ENCODE measurements at regions not wholly inside any gene's neighbourhood (a gene's known extent, or its start where the extent isn't known, plus 50 kb on each side); places are given as distances from the start of the nearest gene placed in this dataset.
A peak's percentile ranks its signal among the peaks of the same experiment; 100 is the strongest.

DNA sequence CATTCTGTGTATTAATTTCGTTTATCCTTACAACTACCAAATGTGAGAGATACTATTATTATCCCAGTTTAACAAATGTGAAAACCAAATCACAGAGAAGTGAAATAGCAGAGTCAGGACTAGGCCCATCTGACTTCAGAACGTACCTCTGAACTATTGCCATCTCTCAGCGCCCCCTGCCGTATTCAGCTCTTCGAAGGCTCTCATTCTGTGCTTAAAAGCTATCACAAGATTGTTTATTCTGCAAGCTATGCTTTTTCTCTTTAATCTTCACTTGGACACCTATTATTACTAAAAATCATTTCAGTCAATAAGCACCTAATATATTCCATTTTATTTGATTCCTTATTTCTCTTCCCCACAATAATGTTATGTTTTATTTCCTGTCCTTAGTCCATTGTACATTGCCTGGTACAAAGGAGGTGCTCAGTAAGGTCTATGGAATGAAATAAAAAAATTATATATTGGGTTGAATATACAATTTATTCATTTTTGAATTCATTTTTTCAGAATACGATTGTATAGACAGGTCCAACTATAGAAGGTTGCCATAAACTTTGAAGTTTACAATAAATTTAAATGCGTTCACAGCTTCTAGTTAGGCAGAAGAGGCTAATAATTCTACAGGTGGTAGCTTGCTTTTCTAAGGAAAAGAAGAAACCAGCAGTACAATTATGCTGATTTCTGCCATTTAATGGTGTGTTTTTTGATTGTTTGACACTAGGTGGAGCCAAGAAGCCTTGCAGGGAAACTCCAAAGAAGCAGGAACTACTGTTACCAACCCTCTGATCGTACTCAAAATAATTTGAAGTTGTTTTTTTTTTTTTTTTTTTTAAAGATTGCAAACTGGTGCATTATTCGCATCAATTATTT, 202.2 kb upstream of the DMRTA1 start:
- Histone ChIP-seq H3K9ac (ENCODE audit: low read length) (peak overlapping the region; percentile 34), H3K4me2 (ENCODE audit: low read length) (peak overlapping the region; percentile 71), H2AFZ (ENCODE audit: low read depth, low read length) (no peak overlapping the region), H3K27me3 (ENCODE audit: low read depth, low read length) (no peaks in the 10 kb centered on the region), H3K4me1 (ENCODE audit: low read length) (peaks cover 61% of the 10 kb centered on the region), H3K27ac (ENCODE audit: low read length) (peak overlapping the region; percentile 88), H3K4me3 (ENCODE audit: low read length) (peak overlapping the region; percentile 59), H3K9me3 (ENCODE audit: insufficient read depth, low read length) (no peaks in the 10 kb centered on the region), H3K79me2 (ENCODE audit: low read length) (no peaks in the 10 kb centered on the region), H4K20me1 (ENCODE audit: insufficient read depth, low read length) (no peaks in the 10 kb centered on the region), H3K36me3 (replicated peaks; ENCODE audit: low read depth, low read length) (no peaks in the 10 kb centered on the region)
- no peak for TF ChIP-seq EZH2phosphoT487 (IDR thresholded peaks at IDR 0.05; ENCODE audit: low read depth)
- TF ChIP-seq, protein P1, sequence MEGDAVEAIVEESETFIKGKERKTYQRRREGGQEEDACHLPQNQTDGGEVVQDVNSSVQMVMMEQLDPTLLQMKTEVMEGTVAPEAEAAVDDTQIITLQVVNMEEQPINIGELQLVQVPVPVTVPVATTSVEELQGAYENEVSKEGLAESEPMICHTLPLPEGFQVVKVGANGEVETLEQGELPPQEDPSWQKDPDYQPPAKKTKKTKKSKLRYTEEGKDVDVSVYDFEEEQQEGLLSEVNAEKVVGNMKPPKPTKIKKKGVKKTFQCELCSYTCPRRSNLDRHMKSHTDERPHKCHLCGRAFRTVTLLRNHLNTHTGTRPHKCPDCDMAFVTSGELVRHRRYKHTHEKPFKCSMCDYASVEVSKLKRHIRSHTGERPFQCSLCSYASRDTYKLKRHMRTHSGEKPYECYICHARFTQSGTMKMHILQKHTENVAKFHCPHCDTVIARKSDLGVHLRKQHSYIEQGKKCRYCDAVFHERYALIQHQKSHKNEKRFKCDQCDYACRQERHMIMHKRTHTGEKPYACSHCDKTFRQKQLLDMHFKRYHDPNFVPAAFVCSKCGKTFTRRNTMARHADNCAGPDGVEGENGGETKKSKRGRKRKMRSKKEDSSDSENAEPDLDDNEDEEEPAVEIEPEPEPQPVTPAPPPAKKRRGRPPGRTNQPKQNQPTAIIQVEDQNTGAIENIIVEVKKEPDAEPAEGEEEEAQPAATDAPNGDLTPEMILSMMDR (IDR thresholded peaks at IDR 0.05; ENCODE audit: low read depth, low read length) = peak; percentile 86

DNA sequence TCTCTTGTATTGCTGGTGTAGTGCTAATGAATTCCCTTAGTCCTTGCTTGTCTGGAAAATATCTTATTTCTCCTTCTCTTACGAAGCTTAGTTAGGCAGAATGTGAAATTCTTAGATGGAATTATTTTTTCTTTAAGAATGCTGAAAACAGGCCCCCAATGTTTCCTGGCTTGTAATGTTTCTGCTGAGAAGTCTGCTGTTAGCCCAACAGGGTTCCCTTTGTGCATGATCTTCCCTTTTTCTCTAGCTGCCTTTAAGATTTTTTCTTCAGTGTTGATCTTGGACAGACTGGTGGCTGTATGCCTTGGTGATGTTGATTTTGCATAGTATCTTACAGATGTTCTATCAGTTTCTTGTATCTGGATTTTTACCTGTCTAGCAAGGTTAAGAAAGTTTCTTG, 191.3 kb upstream of the DMRTA1 start:
- H3K79me2 ChIP-seq (ENCODE audit: low read length) = no peaks in the 10 kb centered on the region
- no peak overlapping the region for H2AFZ ChIP-seq (ENCODE audit: low read depth, low read length)
- H3K4me1 ChIP-seq (ENCODE audit: low read length) = no peaks in the 10 kb centered on the region
- no peak for TF ChIP-seq EZH2phosphoT487 (IDR thresholded peaks at IDR 0.05; ENCODE audit: low read depth)
- no peaks in the 10 kb centered on the region for H3K36me3 ChIP-seq (replicated peaks; ENCODE audit: low read depth, low read length)
- H3K4me2 ChIP-seq (ENCODE audit: low read length) = no peak overlapping the region
- H3K9ac ChIP-seq (ENCODE audit: low read length) = no peak overlapping the region
- H3K9me3 ChIP-seq (ENCODE audit: insufficient read depth, low read length) = no peaks in the 10 kb centered on the region
- no peaks in the 10 kb centered on the region for H3K27me3 ChIP-seq (ENCODE audit: low read depth, low read length)
- H4K20me1 ChIP-seq (ENCODE audit: insufficient read depth, low read length) = no peaks in the 10 kb centered on the region
- H3K4me3 ChIP-seq (ENCODE audit: low read length) = no peak overlapping the region
- H3K27ac ChIP-seq (ENCODE audit: low read length) = no peak overlapping the region

DNA sequence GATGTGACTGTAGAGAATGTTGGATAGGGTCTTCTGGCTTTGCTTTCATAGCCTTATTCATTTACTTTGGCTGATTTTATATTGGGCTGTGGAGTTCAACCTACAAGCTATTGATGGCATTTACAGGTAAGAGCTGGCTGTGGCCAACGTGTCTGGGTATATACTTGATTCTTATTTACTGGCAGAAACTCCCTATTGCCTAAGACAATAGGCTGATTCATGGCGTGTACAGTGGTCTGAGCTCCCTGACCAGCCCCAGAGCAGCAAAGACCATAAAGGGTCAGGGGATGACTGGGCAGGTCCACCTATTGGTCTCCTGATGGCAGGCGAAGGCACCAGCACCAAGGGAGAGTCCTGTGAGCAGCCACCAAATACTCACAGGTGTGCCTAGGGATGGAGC, 190.2 kb upstream of the DMRTA1 start:
- Histone ChIP-seq H3K27me3 (ENCODE audit: low read depth, low read length) (no peaks in the 10 kb centered on the region), H3K4me2 (ENCODE audit: low read length) (no peak overlapping the region), H3K79me2 (ENCODE audit: low read length) (no peaks in the 10 kb centered on the region), H3K36me3 (replicated peaks; ENCODE audit: low read depth, low read length) (no peaks in the 10 kb centered on the region), H3K9me3 (ENCODE audit: insufficient read depth, low read length) (no peaks in the 10 kb centered on the region), H3K4me3 (ENCODE audit: low read length) (no peak overlapping the region), H4K20me1 (ENCODE audit: insufficient read depth, low read length) (no peaks in the 10 kb centered on the region), H3K27ac (ENCODE audit: low read length) (no peak overlapping the region), H3K4me1 (ENCODE audit: low read length) (no peaks in the 10 kb centered on the region), H3K9ac (ENCODE audit: low read length) (no peak overlapping the region), H2AFZ (ENCODE audit: low read depth, low read length) (no peak overlapping the region)
- TF ChIP-seq, protein P1 (IDR thresholded peaks at IDR 0.05; ENCODE audit: low read depth, low read length) = no peak
- no peak for TF ChIP-seq EZH2phosphoT487 (IDR thresholded peaks at IDR 0.05; ENCODE audit: low read depth)

DNA sequence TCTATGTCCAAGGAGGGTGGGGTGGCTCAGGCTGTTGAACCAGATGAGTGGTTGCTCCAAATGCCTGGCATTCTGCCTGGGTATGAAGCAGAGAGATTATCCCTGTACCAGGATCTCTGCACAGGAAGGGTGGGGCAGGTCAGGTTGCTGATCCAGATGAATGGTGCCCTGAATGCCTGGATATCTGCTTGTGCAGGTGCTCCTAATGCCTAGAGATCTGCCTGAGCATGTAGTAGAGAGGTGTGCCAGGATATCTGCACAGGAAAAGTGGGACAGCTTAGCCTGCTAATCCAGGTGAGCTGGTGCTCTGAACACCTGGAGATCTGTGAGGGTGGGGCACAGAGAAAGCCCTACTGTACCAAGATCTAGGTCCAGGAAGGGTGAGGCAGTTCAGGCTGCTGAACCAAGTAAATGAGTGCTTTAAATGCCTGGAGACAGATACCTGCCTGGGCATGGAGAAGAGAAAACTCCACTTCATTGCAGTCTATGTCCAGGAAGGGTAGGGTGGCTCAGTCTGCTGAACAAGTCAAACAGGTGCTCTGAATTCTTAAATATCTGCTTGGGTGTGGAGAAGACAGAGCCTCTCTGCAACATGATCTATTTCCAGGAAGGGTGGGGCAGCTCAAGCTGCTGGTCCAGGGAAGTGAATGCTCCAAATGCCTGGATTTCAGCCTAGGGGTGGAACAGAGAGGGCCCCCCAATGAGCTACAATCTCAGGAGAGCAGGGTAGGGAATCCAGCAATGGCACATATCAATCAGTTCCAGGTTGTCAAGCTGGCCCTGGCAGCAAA, 189.4 kb upstream of the DMRTA1 start:
- no peaks in the 10 kb centered on the region for H3K4me1 ChIP-seq (ENCODE audit: low read length)
- TF ChIP-seq EZH2phosphoT487 (IDR thresholded peaks at IDR 0.05; ENCODE audit: low read depth) = no peak
- TF ChIP-seq, protein P1 (IDR thresholded peaks at IDR 0.05; ENCODE audit: low read depth, low read length) = no peak
- H4K20me1 ChIP-seq (ENCODE audit: insufficient read depth, low read length) = no peaks in the 10 kb centered on the region
- no peaks in the 10 kb centered on the region for H3K36me3 ChIP-seq (replicated peaks; ENCODE audit: low read depth, low read length)
- H2AFZ ChIP-seq (ENCODE audit: low read depth, low read length) = no peak overlapping the region
- H3K9ac ChIP-seq (ENCODE audit: low read length) = no peak overlapping the region
- H3K4me2 ChIP-seq (ENCODE audit: low read length) = no peak overlapping the region
- no peaks in the 10 kb centered on the region for H3K9me3 ChIP-seq (ENCODE audit: insufficient read depth, low read length)
- H3K79me2 ChIP-seq (ENCODE audit: low read length) = no peaks in the 10 kb centered on the region
- H3K4me3 ChIP-seq (ENCODE audit: low read length) = no peak overlapping the region
- no peak overlapping the region for H3K27ac ChIP-seq (ENCODE audit: low read length)
- no peaks in the 10 kb centered on the region for H3K27me3 ChIP-seq (ENCODE audit: low read depth, low read length)

All from OCI-LY3 (cell line).